ENCODE measurements at regions not wholly inside any gene's neighbourhood (a gene's known extent, or its start where the extent isn't known, plus 50 kb on each side); places are given as distances from the start of the nearest gene placed in this dataset.

DNA sequence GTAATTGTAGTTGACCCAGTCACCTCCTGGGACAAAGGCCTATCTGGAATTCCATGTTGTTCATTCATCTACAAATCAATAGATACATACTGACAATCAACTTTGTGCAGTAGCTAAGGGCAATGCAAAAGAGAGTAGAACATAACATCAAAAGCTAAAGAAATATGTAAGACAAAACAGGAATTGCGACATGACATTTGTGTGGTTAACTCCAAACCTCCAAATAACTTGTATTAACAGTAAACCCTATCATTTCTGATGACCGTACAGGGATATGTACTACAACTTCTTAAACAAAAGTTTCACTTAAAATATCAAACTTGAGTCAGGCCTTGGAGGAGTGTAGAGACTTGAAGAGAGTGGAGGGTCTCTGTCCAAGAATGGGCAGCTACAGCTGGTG lies 317.6 kb downstream of the SPATA17 start:
- no peak overlapping the region for H3K4me3 ChIP-seq (ENCODE audit: low read depth, low read length)
- no peak for TF ChIP-seq CTCF (IDR thresholded peaks at IDR 0.05; ENCODE audit: insufficient read depth, low read length, missing control alignments)
- POLR2A ChIA-PET = no interaction called here
- CTCF ChIA-PET = interaction anchor here (1.3 kb wide), 1 partner anchor 11 kb away, joined by 3 read pairs; no protein-coding TSS in a partner anchor
- no peak for DNase-seq (ENCODE audit: low read depth, low spot score)

GRCh38 chr1:217953330-217953729 lies 322.2 kb downstream of the SPATA17 start:
- no peak for TF ChIP-seq CTCF (IDR thresholded peaks at IDR 0.05; ENCODE audit: insufficient read depth, low read length, missing control alignments)
- POLR2A ChIA-PET = no interaction called here
- H3K4me3 ChIP-seq (ENCODE audit: low read depth, low read length) = no peak overlapping the region
- CTCF ChIA-PET = no interaction called here
- DNase-seq (ENCODE audit: low read depth, low spot score) = no peak

GRCh38 chr1:217953922-217954321 lies 322.8 kb downstream of the SPATA17 start:
- CTCF ChIA-PET = no interaction called here
- DNase-seq (ENCODE audit: low read depth, low spot score) = no peak
- no peak overlapping the region for H3K4me3 ChIP-seq (ENCODE audit: low read depth, low read length)
- no peak for TF ChIP-seq CTCF (IDR thresholded peaks at IDR 0.05; ENCODE audit: insufficient read depth, low read length, missing control alignments)
- POLR2A ChIA-PET = no interaction called here

DNA sequence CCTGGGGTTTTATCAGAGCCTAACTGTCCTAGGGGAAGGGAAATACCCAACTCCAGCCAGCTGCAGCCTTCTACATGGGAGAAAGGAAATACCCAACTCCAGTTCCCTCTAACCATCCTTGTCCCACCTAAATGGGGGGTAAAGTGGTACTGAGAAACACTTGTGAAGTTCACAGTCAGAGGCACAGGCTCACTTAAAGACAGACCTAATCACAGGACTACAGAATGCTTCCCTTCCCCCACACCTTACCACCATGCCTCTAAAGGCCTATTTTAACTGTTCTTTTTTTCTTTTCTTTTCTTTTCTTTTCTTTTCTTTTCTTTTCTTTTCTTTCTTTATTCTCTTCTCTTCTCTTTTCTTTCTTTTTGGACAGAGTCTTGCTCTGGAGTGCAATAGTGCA lies 324.6 kb downstream of the SPATA17 start:
- no peak for TF ChIP-seq CTCF (IDR thresholded peaks at IDR 0.05; ENCODE audit: insufficient read depth, low read length, missing control alignments)
- H3K4me3 ChIP-seq (ENCODE audit: low read depth, low read length) = no peak overlapping the region
- POLR2A ChIA-PET = no interaction called here
- no peak for DNase-seq (ENCODE audit: low read depth, low spot score)
- CTCF ChIA-PET = no interaction called here

- CTCF ChIA-PET = no interaction called here
- H3K4me3 ChIP-seq (ENCODE audit: low read depth, low read length) = no peak overlapping the region
- no peak for DNase-seq (ENCODE audit: low read depth, low spot score)
- POLR2A ChIA-PET = no interaction called here
- TF ChIP-seq CTCF (IDR thresholded peaks at IDR 0.05; ENCODE audit: insufficient read depth, low read length, missing control alignments) = no peak
These were observed 319.8 kb upstream of the RRP15 start for GRCh38 chr1:217965156-217965786.

DNA sequence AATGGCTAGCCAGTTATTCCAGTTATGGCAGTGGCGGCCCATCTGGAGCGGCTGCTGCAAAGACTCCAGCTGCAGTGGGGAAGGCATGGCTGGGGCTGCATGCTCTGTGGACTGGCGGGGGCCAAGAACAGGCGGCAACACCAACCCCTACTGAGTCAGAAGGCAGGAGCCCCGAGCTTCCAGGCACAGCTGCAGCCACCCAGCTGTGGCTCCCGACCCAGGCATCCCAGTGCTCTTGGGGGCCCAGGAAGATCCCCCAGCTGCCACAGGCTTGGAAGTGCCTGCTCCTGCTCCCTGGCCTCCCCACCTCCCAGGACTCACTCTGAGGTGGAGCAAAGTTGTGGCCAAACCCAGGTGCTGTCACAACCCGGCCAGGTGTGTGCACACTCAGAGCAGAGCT lies 317.0 kb upstream of the RRP15 start:
- ChIA-PET CTCF (no interaction called here), POLR2A (no interaction called here)
- no peak overlapping the region for H3K4me3 ChIP-seq (ENCODE audit: low read depth, low read length)
- no peak for DNase-seq (ENCODE audit: low read depth, low spot score)
- no peak for TF ChIP-seq CTCF (IDR thresholded peaks at IDR 0.05; ENCODE audit: insufficient read depth, low read length, missing control alignments)

Measured in AG04449 (cell line).